ENCODE measurements at regions not wholly inside any gene's neighbourhood (a gene's known extent, or its start where the extent isn't known, plus 50 kb on each side); places are given as distances from the start of the nearest gene placed in this dataset.

DNA sequence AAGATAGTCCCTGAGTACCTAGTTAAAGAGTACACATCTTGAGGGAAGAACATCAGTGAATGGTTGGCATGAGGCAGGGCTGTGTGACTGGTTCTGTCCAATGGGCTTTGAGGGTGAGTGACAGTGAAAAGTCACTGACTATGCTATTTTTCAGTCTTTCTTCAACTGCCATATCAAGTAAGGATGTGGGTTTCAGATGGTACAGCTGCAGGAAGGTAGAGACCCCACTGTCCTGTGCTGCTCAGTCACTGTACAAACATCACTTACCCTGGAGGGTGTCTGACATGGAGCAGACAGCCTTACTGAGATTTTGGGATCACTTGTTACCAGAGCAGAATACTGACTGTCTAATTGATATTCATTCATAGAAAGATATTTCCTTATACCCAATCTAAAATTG, 115.3 kb upstream of the ASCC3 start:
- no peak for ATAC-seq
- Histone ChIP-seq H3K36me3 (no peaks in the 10 kb centered on the region), H3K27me3 (no peaks in the 10 kb centered on the region), H3K4me1 (no peaks in the 10 kb centered on the region), H3K27ac (no peak overlapping the region), H3K9me3 (no peaks in the 10 kb centered on the region), H3K4me3 (no peak overlapping the region)
- TF ChIP-seq POLR2A (IDR thresholded peaks at IDR 0.05) (no peak), POLR2AphosphoS5 (IDR thresholded peaks at IDR 0.05) (no peak), EP300 (IDR thresholded peaks at IDR 0.05) (no peak)
- TF ChIP-seq, protein P1, sequence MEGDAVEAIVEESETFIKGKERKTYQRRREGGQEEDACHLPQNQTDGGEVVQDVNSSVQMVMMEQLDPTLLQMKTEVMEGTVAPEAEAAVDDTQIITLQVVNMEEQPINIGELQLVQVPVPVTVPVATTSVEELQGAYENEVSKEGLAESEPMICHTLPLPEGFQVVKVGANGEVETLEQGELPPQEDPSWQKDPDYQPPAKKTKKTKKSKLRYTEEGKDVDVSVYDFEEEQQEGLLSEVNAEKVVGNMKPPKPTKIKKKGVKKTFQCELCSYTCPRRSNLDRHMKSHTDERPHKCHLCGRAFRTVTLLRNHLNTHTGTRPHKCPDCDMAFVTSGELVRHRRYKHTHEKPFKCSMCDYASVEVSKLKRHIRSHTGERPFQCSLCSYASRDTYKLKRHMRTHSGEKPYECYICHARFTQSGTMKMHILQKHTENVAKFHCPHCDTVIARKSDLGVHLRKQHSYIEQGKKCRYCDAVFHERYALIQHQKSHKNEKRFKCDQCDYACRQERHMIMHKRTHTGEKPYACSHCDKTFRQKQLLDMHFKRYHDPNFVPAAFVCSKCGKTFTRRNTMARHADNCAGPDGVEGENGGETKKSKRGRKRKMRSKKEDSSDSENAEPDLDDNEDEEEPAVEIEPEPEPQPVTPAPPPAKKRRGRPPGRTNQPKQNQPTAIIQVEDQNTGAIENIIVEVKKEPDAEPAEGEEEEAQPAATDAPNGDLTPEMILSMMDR (IDR thresholded peaks at IDR 0.05) = no peak

DNA sequence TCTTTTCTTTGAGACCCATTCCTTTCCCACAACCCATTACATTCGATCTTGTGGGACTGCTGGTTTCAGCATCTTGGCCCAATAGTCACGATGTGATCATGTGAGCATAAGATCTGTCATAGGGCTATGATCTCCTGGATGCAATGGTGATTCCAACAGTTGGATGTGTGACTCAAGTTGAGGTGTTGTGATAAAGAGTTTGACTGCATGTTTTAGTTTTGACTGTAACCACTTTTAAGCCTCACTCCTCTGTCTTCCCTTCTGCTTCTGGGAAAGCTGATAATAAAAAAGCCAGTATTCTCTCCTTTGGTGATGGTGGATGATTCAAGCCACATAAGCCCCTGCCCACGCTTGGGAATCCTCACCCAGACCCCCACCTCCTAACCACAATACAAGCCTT, 117.0 kb upstream of the ASCC3 start:
- H3K27ac ChIP-seq = no peak overlapping the region
- no peak for ATAC-seq
- TF ChIP-seq EP300 (IDR thresholded peaks at IDR 0.05) = no peak
- TF ChIP-seq POLR2A (IDR thresholded peaks at IDR 0.05) = no peak
- TF ChIP-seq, protein P1 (IDR thresholded peaks at IDR 0.05) = no peak
- TF ChIP-seq POLR2AphosphoS5 (IDR thresholded peaks at IDR 0.05) = no peak
- H3K9me3 ChIP-seq = peaks cover 0 to 8% (median 0%) of the 10 kb centered on the region in 3 donors
- no peaks in the 10 kb centered on the region for H3K36me3 ChIP-seq
- no peaks in the 10 kb centered on the region for H3K27me3 ChIP-seq
- 80 to 91% methylated on average over 1 to 3 of the region's 3 CpGs for WGBS, 2 donors (ENCODE audit: low coverage in 1 of 2)
- H3K4me3 ChIP-seq = no peak overlapping the region
- H3K4me1 ChIP-seq = no peaks in the 10 kb centered on the region

DNA sequence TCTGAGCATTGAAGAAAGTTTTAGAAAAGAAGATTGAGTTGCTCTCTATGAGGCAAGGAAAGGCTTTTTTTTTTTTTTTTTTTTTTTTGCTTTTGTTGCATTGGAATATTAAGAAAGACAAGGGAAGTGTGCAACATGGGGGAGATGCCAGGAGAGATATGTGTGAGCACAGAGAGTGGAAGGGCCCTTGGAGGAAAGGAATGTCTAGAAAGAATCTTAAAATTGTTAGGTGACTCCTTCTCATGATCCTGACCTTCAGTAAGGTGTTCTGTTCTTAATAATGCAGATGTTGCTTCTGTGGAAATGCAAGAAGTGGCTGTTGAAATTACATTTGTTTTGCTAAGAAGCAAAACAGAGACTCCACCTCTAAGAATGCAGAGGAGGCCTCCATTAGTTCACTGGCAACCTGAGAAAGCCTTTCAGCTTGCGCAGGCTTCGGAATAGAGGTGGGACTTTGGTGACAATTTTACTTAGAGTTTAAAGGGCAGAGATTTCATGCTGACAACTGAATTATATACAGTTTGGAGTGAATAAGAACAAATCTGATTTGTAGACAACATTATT, 118.0 kb upstream of the ASCC3 start:
- Histone ChIP-seq H3K9me3 (peaks cover 0 to 18% (median 0%) of the 10 kb centered on the region in 3 donors), H3K36me3 (no peaks in the 10 kb centered on the region), H3K4me3 (no peak overlapping the region), H3K27ac (no peak overlapping the region), H3K27me3 (no peaks in the 10 kb centered on the region), H3K4me1 (no peaks in the 10 kb centered on the region)
- WGBS, 2 donors (ENCODE audit: low coverage in 1 of 2) = 60 to 71% methylated on average over 1 to 2 of the region's 2 CpGs
- TF ChIP-seq, protein P1 (IDR thresholded peaks at IDR 0.05) = no peak
- TF ChIP-seq POLR2AphosphoS5 (IDR thresholded peaks at IDR 0.05) (no peak), POLR2A (IDR thresholded peaks at IDR 0.05) (no peak), EP300 (IDR thresholded peaks at IDR 0.05) (no peak)
- ATAC-seq = no peak

GRCh38 chr6:101000341-101000740, 119.2 kb upstream of the ASCC3 start:
- no peaks in the 10 kb centered on the region for H3K4me1 ChIP-seq
- 17 to 20% methylated on average over 1 to 3 of the region's 3 CpGs for WGBS, 2 donors (ENCODE audit: low coverage in 1 of 2)
- H3K27ac ChIP-seq = no peak overlapping the region
- ATAC-seq = no peak
- no peak for TF ChIP-seq EP300 (IDR thresholded peaks at IDR 0.05)
- TF ChIP-seq POLR2AphosphoS5 (IDR thresholded peaks at IDR 0.05) = no peak
- TF ChIP-seq POLR2A (IDR thresholded peaks at IDR 0.05) = no peak
- TF ChIP-seq, protein P1 (IDR thresholded peaks at IDR 0.05) = no peak
- peaks cover 0 to 25% (median 0%) of the 10 kb centered on the region in 3 donors for H3K9me3 ChIP-seq
- H3K4me3 ChIP-seq = no peak overlapping the region
- no peaks in the 10 kb centered on the region for H3K27me3 ChIP-seq
- H3K36me3 ChIP-seq = no peaks in the 10 kb centered on the region

GRCh38 chr6:101001012-101001411, 119.9 kb upstream of the ASCC3 start:
- H3K36me3 ChIP-seq = no peaks in the 10 kb centered on the region
- no peak for TF ChIP-seq POLR2A (IDR thresholded peaks at IDR 0.05)
- TF ChIP-seq, protein P1 (IDR thresholded peaks at IDR 0.05) = no peak
- TF ChIP-seq POLR2AphosphoS5 (IDR thresholded peaks at IDR 0.05) = no peak
- TF ChIP-seq EP300 (IDR thresholded peaks at IDR 0.05) = no peak
- H3K4me3 ChIP-seq = no peak overlapping the region
- no peak overlapping the region for H3K27ac ChIP-seq
- no peaks in the 10 kb centered on the region for H3K4me1 ChIP-seq
- ATAC-seq = no peak
- no peaks in the 10 kb centered on the region for H3K27me3 ChIP-seq
- WGBS, 2 donors (ENCODE audit: low coverage in 1 of 2) = 57 to 83% methylated on average over 1 of the region's 1 CpG
- H3K9me3 ChIP-seq = peaks cover 0 to 25% (median 0%) of the 10 kb centered on the region in 3 donors

Data from gastroesophageal sphincter (tissue), 4 donors.